GM18519 (cell line): ENCODE measurements at regions not wholly inside any gene's neighbourhood (a gene's known extent, or its start where the extent isn't known, plus 50 kb on each side); places are given as distances from the start of the nearest gene placed in this dataset.

Experiments used
- ATAC-seq: cut with Tn5 transposase; IDR thresholded peaks from one replicate; pipeline ENCODE4 v1.9.1; 2021; ENCODE audit warnings: mild to moderate bottlenecking, moderate library complexity; ENCODE audit not compliant: unreplicated experiment, low FRiP score

- ATAC-seq, result no peak
Measured at GRCh38 chr4:58247792-58248191, 1137.6 kb upstream of the IGFBP7 start.

- ATAC-seq, result no peak
Measured at GRCh38 chr4:58225460-58225859, 1115.3 kb upstream of the IGFBP7 start.

- no peak for ATAC-seq
Measured at GRCh38 chr4:58219179-58219578, 1109.0 kb upstream of the IGFBP7 start.

GRCh38 chr4:58216461-58216860 is 1106.3 kb upstream of the IGFBP7 start:
- no peak for ATAC-seq

GRCh38 chr4:58214376-58214775 is 1104.2 kb upstream of the IGFBP7 start:
- no peak for ATAC-seq

- no peak for ATAC-seq
Measured at GRCh38 chr4:58209551-58209950, 1099.4 kb upstream of the IGFBP7 start.

GRCh38 chr4:58209001-58209400 is 1098.8 kb upstream of the IGFBP7 start:
- no peak for ATAC-seq

GRCh38 chr4:58205446-58206235 is 1095.5 kb upstream of the IGFBP7 start:
- ATAC-seq, result no peak

GRCh38 chr4:58192217-58192616 is 1082.0 kb upstream of the IGFBP7 start:
- ATAC-seq, result no peak

- ATAC-seq, result no peak
Measured at GRCh38 chr4:58191109-58191508, 1080.9 kb upstream of the IGFBP7 start.

- no peak for ATAC-seq
Measured at GRCh38 chr4:58188316-58188715, 1078.1 kb upstream of the IGFBP7 start.

GRCh38 chr4:58175024-58175423 is 1064.8 kb upstream of the IGFBP7 start:
- no peak for ATAC-seq

GRCh38 chr4:58166490-58166889 is 1056.3 kb upstream of the IGFBP7 start:
- no peak for ATAC-seq

GRCh38 chr4:58163156-58163555 is 1053.0 kb upstream of the IGFBP7 start:
- ATAC-seq, result no peak

- no peak for ATAC-seq
Measured at GRCh38 chr4:58149404-58150085, 1039.4 kb upstream of the IGFBP7 start.

- ATAC-seq, result no peak
Measured at GRCh38 chr4:58144721-58145120, 1034.5 kb upstream of the IGFBP7 start.

- ATAC-seq, result no peak
Measured at GRCh38 chr4:58138786-58139668, 1028.8 kb upstream of the IGFBP7 start.

GRCh38 chr4:58136604-58137003 is 1026.4 kb upstream of the IGFBP7 start:
- ATAC-seq, result no peak

- ATAC-seq, result no peak
Measured at GRCh38 chr4:58127680-58128079, 1017.5 kb upstream of the IGFBP7 start.

GRCh38 chr4:58119298-58119697 is 1009.1 kb upstream of the IGFBP7 start:
- ATAC-seq, result no peak

- ATAC-seq, result no peak
Measured at GRCh38 chr4:58113126-58113525, 1002.9 kb upstream of the IGFBP7 start.
